H1 (cell line): ENCODE measurements at regions not wholly inside any gene's neighbourhood (a gene's known extent, or its start where the extent isn't known, plus 50 kb on each side); places are given as distances from the start of the nearest gene placed in this dataset.

Source experiments
- CTCF ChIA-PET: fragments of 300-600 bp; sonication (Branson Sonifier 250); formaldehyde crosslinking; loops from one replicate; lab custom pipeline; 2021; ENCODE audit not compliant: partially characterized antibody; lab: Charles Lee
- POLR2A ChIA-PET: fragments of 300-600 bp; sonication (Branson Sonifier 250); formaldehyde crosslinking; loops from one replicate; lab custom pipeline; 2021; ENCODE audit warnings: inconsistent platforms; ENCODE audit not compliant: partially characterized antibody; lab: Charles Lee
- DNase-seq, 2 experiments: peaks; one replicate each; pipeline versions ENCODE4 v3.0.0 to v3.0.0-alpha.2; 2010 to 2022; ENCODE audit warnings: low spot score in 2 of 2, low read depth in 1 of 2, mixed read lengths in 1 of 2
- FAIRE-seq: peaks from 2 replicates; lab custom pipeline; 2011; peaks lifted over from hg19 to GRCh38; lab: Jason Lieb, UNC
- H2AFZ ChIP-seq: 2 replicates; pipeline ENCODE4 v1.8.1; 2012; ENCODE audit warnings: low read length, inconsistent platforms
- H2AK5ac ChIP-seq: 2 replicates; pipeline ENCODE4 v1.6.1; 2013; ENCODE audit warnings: low read depth, low read length
- H2BK120ac ChIP-seq: replicated peaks from 2 replicates; pipeline ENCODE3; 2013; ENCODE audit warnings: low read depth, low read length, inconsistent platforms
- H2BK12ac ChIP-seq: 2 replicates; pipeline ENCODE4 v1.6.1; 2013; ENCODE audit warnings: low read depth, low read length
- H2BK15ac ChIP-seq: 2 replicates; pipeline ENCODE4 v1.6.1; 2013; ENCODE audit warnings: low read length
- H2BK20ac ChIP-seq: 2 replicates; pipeline ENCODE4 v1.6.1; 2013; ENCODE audit warnings: low read length
- H2BK5ac ChIP-seq: 2 replicates; pipeline ENCODE4 v1.6.1; 2013; ENCODE audit warnings: low read depth, low read length
- H3K14ac ChIP-seq: 2 replicates; pipeline ENCODE4 v1.6.1; 2013; ENCODE audit warnings: inconsistent platforms; ENCODE audit not compliant: insufficient read length
- H3K18ac ChIP-seq: 2 replicates; pipeline ENCODE4 v1.6.1; 2013; ENCODE audit warnings: low read length; ENCODE audit errors: extremely low read depth
- H3K23ac ChIP-seq: 2 replicates; pipeline ENCODE4 v1.6.1; 2013; ENCODE audit warnings: inconsistent platforms; ENCODE audit not compliant: insufficient read length
- H3K23me2 ChIP-seq: 2 replicates; pipeline ENCODE4 v1.6.1; 2013; ENCODE audit warnings: low read depth, low read length
- H3K27ac ChIP-seq: 2 replicates; pipeline ENCODE4 v1.6.1; 2011; ENCODE audit warnings: low read depth, low read length, inconsistent platforms
- H3K27me3 ChIP-seq, 4 experiments: replicated peaks in 1 of 4; 1 replicate in 1 of 4; 2 replicates in 3 of 4; pipeline versions ENCODE4 v1.6.1 to v1.8.1; 2011 to 2013; ENCODE audit warnings: low read length in 3 of 4, mild to moderate bottlenecking in 3 of 4, inconsistent platforms in 2 of 4, mixed read lengths in 2 of 4, moderate library complexity in 1 of 4; ENCODE audit not compliant: control insufficient read depth in 3 of 4, insufficient read depth in 3 of 4; ENCODE audit errors: extremely low read depth in 1 of 4
- H3K36me3 ChIP-seq, 4 experiments: 2 replicates each; pipeline versions ENCODE4 v1.6.1 to v1.8.1; 2011 to 2013; ENCODE audit warnings: mild to moderate bottlenecking in 4 of 4, low read length in 3 of 4, moderate library complexity in 2 of 4, control low read depth in 1 of 4, inconsistent platforms in 1 of 4; ENCODE audit not compliant: insufficient read depth in 4 of 4, control insufficient read depth in 2 of 4
- H3K4ac ChIP-seq: replicated peaks from 2 replicates; pipeline ENCODE3; 2013; ENCODE audit warnings: low read length, low read depth, mixed read lengths, inconsistent platforms; ENCODE audit not compliant: insufficient read length
- H3K4me1 ChIP-seq, 4 experiments: replicated peaks in 1 of 4; 1 replicate in 1 of 4; 2 replicates in 3 of 4; pipeline versions ENCODE4 v1.6.1 to v1.8.1; 2011 to 2013; ENCODE audit warnings: low read length in 3 of 4, inconsistent platforms in 2 of 4, mixed read lengths in 1 of 4; ENCODE audit not compliant: insufficient read depth in 4 of 4, control insufficient read depth in 3 of 4
- H3K4me2 ChIP-seq, 2 experiments: 2 replicates each; pipeline versions ENCODE4 v1.6.1 to v1.8.1; 2011 to 2013; ENCODE audit warnings: low read depth in 2 of 2, low read length in 2 of 2, control low read depth in 1 of 2, inconsistent platforms in 1 of 2, mild to moderate bottlenecking in 1 of 2; ENCODE audit not compliant: insufficient read depth in 1 of 2
- H3K4me3 ChIP-seq, 4 experiments: fragments of 200-600, 300-600 bp in 1 of 4; sonication (generic), shearing (Covaris generic), sonication (Bioruptor Twin) in 1 of 4; 2 replicates each; pipeline versions ENCODE4 v1.5.1 to v1.8.1; 2011 to 2016; ENCODE audit warnings: low read length in 4 of 4, low read depth in 3 of 4, control low read depth in 2 of 4, inconsistent platforms in 2 of 4, mild to moderate bottlenecking in 2 of 4, mixed read lengths in 1 of 4, moderate library complexity in 1 of 4; ENCODE audit not compliant: insufficient read depth in 2 of 4; ENCODE audit errors: extremely low read depth in 1 of 4
- H3K56ac ChIP-seq: replicated peaks from 2 replicates; pipeline ENCODE3; 2013; ENCODE audit warnings: low read depth, mild to moderate bottlenecking, mixed read lengths, low read length, inconsistent platforms; ENCODE audit not compliant: insufficient read length
- H3K79me1 ChIP-seq: 2 replicates; pipeline ENCODE4 v1.6.1; 2013; ENCODE audit warnings: low read depth, low read length, control low read depth
- H3K79me2 ChIP-seq, 2 experiments: 2 replicates each; pipeline versions ENCODE4 v1.6.1 to v1.8.1; 2012 to 2013; ENCODE audit warnings: low read length in 2 of 2, mild to moderate bottlenecking in 2 of 2, inconsistent platforms in 1 of 2; ENCODE audit not compliant: insufficient read depth in 2 of 2, control insufficient read depth in 1 of 2
- H3K9ac ChIP-seq, 4 experiments: replicated peaks in 1 of 4; 1 replicate in 1 of 4; 2 replicates in 3 of 4; pipeline versions ENCODE4 v1.6.1 to v1.8.1; 2011 to 2013; ENCODE audit warnings: low read depth in 3 of 4, low read length in 3 of 4, control low read depth in 2 of 4, mild to moderate bottlenecking in 2 of 4, moderate library complexity in 2 of 4, inconsistent platforms in 1 of 4; ENCODE audit errors: extremely low read depth in 1 of 4
- H3K9me3 ChIP-seq, 2 experiments: 2 replicates each; pipeline versions ENCODE4 v1.6.1 to v1.8.1; 2012 to 2013; ENCODE audit warnings: mild to moderate bottlenecking in 2 of 2, moderate library complexity in 2 of 2, control low read depth in 1 of 2, inconsistent platforms in 1 of 2, low read depth in 1 of 2, low read length in 1 of 2, mixed read lengths in 1 of 2; ENCODE audit not compliant: insufficient read depth in 2 of 2
- H4K20me1 ChIP-seq, 2 experiments: replicated peaks in 1 of 2; 2 replicates each; pipeline versions ENCODE3 to v1.8.1; 2011 to 2013; ENCODE audit warnings: inconsistent platforms in 2 of 2, low read length in 2 of 2, mild to moderate bottlenecking in 1 of 2; ENCODE audit not compliant: insufficient read depth in 2 of 2, control insufficient read depth in 1 of 2
- H4K5ac ChIP-seq: 2 replicates; pipeline ENCODE4 v1.6.1; 2013; ENCODE audit warnings: low read length, low read depth, mixed read lengths, inconsistent platforms; ENCODE audit not compliant: insufficient read length
- H4K8ac ChIP-seq: 2 replicates; pipeline ENCODE4 v1.8.0; 2013; ENCODE audit warnings: mild to moderate bottlenecking, moderate library complexity, low read length, inconsistent platforms; ENCODE audit not compliant: insufficient read depth; ENCODE audit errors: extremely low read depth
- H4K91ac ChIP-seq: replicated peaks from 2 replicates; pipeline ENCODE3; 2013; ENCODE audit warnings: low read length, mixed read lengths, inconsistent platforms; ENCODE audit not compliant: insufficient read length
- WGBS, 2 experiments: shearing (Covaris generic) in 1 of 2; methylation state at CpG; one replicate each; pipeline versions ENCODE4 v1.1.6 to v1.1.7; 2013 to 2015; ENCODE audit warnings: low lambda C conversion rate in 2 of 2, mixed read lengths in 2 of 2, inconsistent platforms in 1 of 2, low coverage in 1 of 2, missing lambda C conversion rate in 1 of 2; ENCODE audit not compliant: insufficient replicate concordance in 2 of 2, insufficient coverage in 1 of 2, insufficient read length in 1 of 2; ENCODE audit errors: extremely low coverage in 1 of 2, missing lambda C conversion rate in 1 of 2; 5-methylcytosine and 5-hydroxymethylcytosine counted together

DNA sequence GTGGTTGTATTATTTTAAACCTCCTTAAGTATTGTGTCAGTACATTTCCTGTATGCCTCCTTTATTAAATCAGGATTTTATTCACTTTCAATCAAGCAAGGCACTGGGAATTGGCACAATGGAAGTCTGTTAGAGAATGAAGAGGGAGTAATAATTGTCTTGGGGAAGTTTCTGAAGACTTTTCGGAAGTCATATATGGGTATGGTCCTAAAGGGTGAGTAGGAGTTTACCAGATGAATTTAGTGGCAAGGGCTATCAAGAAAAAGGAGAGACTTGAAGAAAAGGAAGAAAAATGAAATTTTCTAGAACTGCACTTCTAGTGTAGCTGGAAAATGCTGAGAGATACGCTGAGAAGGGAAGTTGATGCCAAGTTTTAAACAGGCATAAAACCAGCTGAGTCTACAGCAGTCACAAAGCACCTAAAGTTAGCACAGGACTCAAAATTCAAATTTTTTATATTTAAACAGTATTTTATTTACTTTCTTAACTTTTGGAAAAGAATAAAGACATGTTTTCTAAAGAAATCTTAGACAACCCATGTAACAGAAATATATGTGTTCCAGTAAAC lies 184.9 kb downstream of the SMC2 start:
- Histone ChIP-seq H4K91ac (no peak overlapping the region), H3K36me3 (no peaks in the 10 kb centered on the region), H2BK20ac (no peak overlapping the region), H2BK12ac (no peak overlapping the region), H3K9ac (no peak overlapping the region), H3K4me1 (no peaks in the 10 kb centered on the region), H3K27me3 (no peaks in the 10 kb centered on the region; a peak in 1 of 7 replicates), H4K20me1 (no peaks in the 10 kb centered on the region), H3K56ac (no peak overlapping the region), H3K79me2 (no peaks in the 10 kb centered on the region), H4K5ac (no peak overlapping the region), H3K4me2 (no peak overlapping the region), H3K79me1 (no peaks in the 10 kb centered on the region), H3K9me3 (no peaks in the 10 kb centered on the region; a peak in 1 of 4 replicates), H2BK15ac (no peak overlapping the region), H3K4me3 (no peak overlapping the region), H2BK5ac (no peak overlapping the region), H3K14ac (no peak overlapping the region), H3K27ac (no peak overlapping the region), H2AFZ (no peak overlapping the region), H3K4ac (no peak overlapping the region), H2AK5ac (no peak overlapping the region), H4K8ac (no peak overlapping the region), H3K18ac (no peak overlapping the region), H3K23ac (no peak overlapping the region), H3K23me2 (0 out of 2 replicates have a peak, but pooled peaks cover 1% of the 10 kb centered on the region), H2BK120ac (no peak overlapping the region)
- no peak for FAIRE-seq
- DNase-seq, result no peak
- 96% methylated on average over 2 of the region's 2 CpGs; no CpG with 5 or more reads in 1 of the 2 experiments for WGBS, 2 experiments
- POLR2A ChIA-PET, result no interaction called here
- CTCF ChIA-PET, result no interaction called here
